Heart left ventricle (tissue), 13 donors: ENCODE measurements at regions not wholly inside any gene's neighbourhood (a gene's known extent, or its start where the extent isn't known, plus 50 kb on each side); places are given as distances from the start of the nearest gene placed in this dataset.

Experiments
- CTCF ChIP-seq, 12 donors: fragments of 200-600 bp; sonication (generic) in 4 of 12; IDR thresholded peaks; one replicate each; pipeline versions ENCODE4 v1.5.0 to v1.8.0; 2018 to 2022; ENCODE audit warnings: antibody characterized with exemption in 12 of 12, mild to moderate bottlenecking in 5 of 12
- POLR2A ChIP-seq, 2 donors: fragments of 450-650 bp; IDR thresholded peaks; one replicate each; pipeline ENCODE4 v1.6.1; 2017; ENCODE audit warnings: antibody characterized with exemption in 2 of 2, mild to moderate bottlenecking in 2 of 2, moderate library complexity in 2 of 2
- donor health status: ischemic (EF 13 %, LVEDD 7.1; RV severe dilation, severe dysfunction).
- donor health status: DM: no; HTN: yes; CAD: no.
- donor health status: DM: no; HTN: no; CAD: no.
- donor health status: ischemic (EF 25% LVEDD 6.9; RV normal size, moderate dysfunction).
- donor health status: ischemic (EF 25% LVEDD 5.7; RV mildly dilated, moderate dysfunction).
- donor health status: ischemic (EF 35%, LVEDD 5.7; RV mildly dilated, moderate dysfunction).
- donor health status: nonischemic (EF 11% LVEDD 7.7; RV severe dilation, severe dysfunction).
- donor health status: DM: yes; HTN: yes; CAD: no.
- donor health status: PGD.
- donor health status: ischemic (EF 29% LVEDD 5.4; RV normal size, mild dysfunction).
- donor health status: nonischemic (EF 23%, LVEDD 6.1; RV moderate dilation, normal function).

- TF ChIP-seq CTCF (IDR thresholded peaks at IDR 0.05) (no peak), POLR2A (IDR thresholded peaks at IDR 0.05) (no peak)
Measured at GRCh38 chr6:53424976-53425718, 76.4 kb upstream of the ELOVL5 start.
